Calu3 (cell line): ENCODE measurements at regions not wholly inside any gene's neighbourhood (a gene's known extent, or its start where the extent isn't known, plus 50 kb on each side); places are given as distances from the start of the nearest gene placed in this dataset.

Experiments
- BruUV-seq: library from RNA; stranded (reverse); fragments of 400-500 nt; replicated peaks from 2 replicates; lab custom pipeline; 2021; lab: Mats Ljungman, UMichigan
- CTCF ChIA-PET: fragments of 300-600 bp; sonication (Branson Sonifier 250); formaldehyde crosslinking; loops from one replicate; lab custom pipeline; 2022; ENCODE audit warnings: antibody characterized with exemption; lab: Charles Lee
- DNase-seq: peaks from one replicate; pipeline ENCODE4 v3.0.0; 2022
- H3K27ac Mint-ChIP-seq: one replicate; pipeline ENCODE4 v1.8.0; 2022; ENCODE audit warnings: mixed read lengths; ENCODE audit not compliant: unreplicated experiment
- H3K27me3 Mint-ChIP-seq: one replicate; pipeline ENCODE4 v1.8.0; 2022; ENCODE audit warnings: mixed read lengths; ENCODE audit not compliant: unreplicated experiment
- H3K36me3 Mint-ChIP-seq: one replicate; pipeline ENCODE4 v1.8.0; 2022; ENCODE audit warnings: mild to moderate bottlenecking, moderate library complexity, mixed read lengths; ENCODE audit not compliant: insufficient read depth, unreplicated experiment
- H3K4me1 Mint-ChIP-seq: one replicate; pipeline ENCODE4 v1.8.0; 2022; ENCODE audit warnings: mild to moderate bottlenecking, low read depth, mixed read lengths; ENCODE audit not compliant: unreplicated experiment
- H3K4me3 Mint-ChIP-seq: one replicate; pipeline ENCODE4 v1.8.0; 2022; ENCODE audit warnings: mild to moderate bottlenecking, low read depth, moderate library complexity, mixed read lengths; ENCODE audit not compliant: unreplicated experiment
- H3K9me3 Mint-ChIP-seq: one replicate; pipeline ENCODE4 v1.8.0; 2022; ENCODE audit warnings: low read depth, mixed read lengths; ENCODE audit not compliant: unreplicated experiment
- CTCF ChIP-seq: fragments of 200-600 bp; IDR thresholded peaks from one replicate; pipeline ENCODE4 v1.8.0; 2022; ENCODE audit warnings: antibody characterized with exemption; ENCODE audit not compliant: unreplicated experiment
- intact Hi-C: fragments of 100-400 bp; cut with micrococcal nuclease; formaldehyde crosslinking; loops from one replicate; pipeline ENCODE4 v1.10.0; 2022; ENCODE audit not compliant: unreplicated experiment

DNA sequence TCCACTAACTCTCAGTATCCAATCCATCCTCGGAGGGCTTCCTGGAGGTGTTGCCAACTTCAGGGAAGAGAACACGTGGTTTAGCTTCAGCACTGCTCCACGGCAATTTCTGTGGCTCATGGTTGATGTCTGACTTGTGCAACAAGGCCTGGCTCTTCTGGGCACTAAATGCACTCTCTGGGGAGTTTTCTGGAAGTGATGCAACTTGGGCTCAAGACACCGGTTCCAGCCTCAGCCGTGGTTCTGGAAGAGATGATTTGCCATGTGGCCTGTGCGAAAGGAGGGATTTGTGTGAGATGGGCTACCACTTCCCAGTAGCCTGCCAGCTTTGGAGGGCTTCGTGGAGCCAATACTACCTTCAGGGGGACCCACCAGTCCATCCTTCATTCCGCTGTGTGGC, 118.6 kb upstream of the RTL1 start:
- no peaks in the 10 kb centered on the region for H3K36me3 Mint-ChIP-seq
- H3K4me3 Mint-ChIP-seq, result no peak overlapping the region
- no peaks in the 10 kb centered on the region for H3K9me3 Mint-ChIP-seq
- CTCF ChIA-PET, result interaction anchor here (0.6 kb wide), 1 partner anchor 28 kb away, joined by 4 read pairs; no protein-coding TSS in a partner anchor
- no peaks in the 10 kb centered on the region for H3K27me3 Mint-ChIP-seq
- no peak for TF ChIP-seq CTCF
- no peaks in the 10 kb centered on the region for H3K4me1 Mint-ChIP-seq
- no TSS peak for BruUV-seq
- intact Hi-C loops, result no loop called here
- no peak overlapping the region for H3K27ac Mint-ChIP-seq
- no peak for DNase-seq

DNA sequence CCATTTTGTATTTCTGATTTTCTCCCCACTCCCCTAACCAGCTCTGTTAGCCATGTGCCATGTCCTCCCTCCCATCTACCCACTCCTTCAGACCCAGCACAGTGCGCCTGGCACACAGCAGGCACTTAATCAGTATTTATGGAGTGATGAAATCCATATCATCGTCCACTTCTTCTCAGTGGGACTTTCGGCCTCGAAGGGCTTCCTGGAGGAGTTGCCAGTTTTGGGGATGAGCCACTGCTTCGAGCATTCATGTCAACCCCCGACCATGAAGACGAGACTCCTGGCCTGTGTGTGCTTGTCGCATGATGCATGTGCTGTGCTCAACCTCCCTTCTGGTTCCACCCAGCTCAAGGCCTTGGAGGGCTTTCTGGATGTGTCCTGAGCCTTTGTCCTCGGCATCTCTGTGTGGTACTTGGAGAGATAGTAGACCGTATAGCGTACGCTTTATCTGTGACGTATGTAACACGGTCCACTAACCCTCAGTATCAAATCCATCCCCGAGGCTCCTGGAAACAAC, 119.5 kb upstream of the RTL1 start:
- Mint-ChIP-seq H3K4me1 (no peaks in the 10 kb centered on the region), H3K27me3 (no peaks in the 10 kb centered on the region), H3K27ac (no peak overlapping the region), H3K36me3 (no peaks in the 10 kb centered on the region), H3K4me3 (no peak overlapping the region), H3K9me3 (no peaks in the 10 kb centered on the region)
- BruUV-seq, result no TSS peak
- CTCF ChIA-PET, result no interaction called here
- intact Hi-C loops, result no loop called here
- no peak for TF ChIP-seq CTCF
- no peak for DNase-seq

DNA sequence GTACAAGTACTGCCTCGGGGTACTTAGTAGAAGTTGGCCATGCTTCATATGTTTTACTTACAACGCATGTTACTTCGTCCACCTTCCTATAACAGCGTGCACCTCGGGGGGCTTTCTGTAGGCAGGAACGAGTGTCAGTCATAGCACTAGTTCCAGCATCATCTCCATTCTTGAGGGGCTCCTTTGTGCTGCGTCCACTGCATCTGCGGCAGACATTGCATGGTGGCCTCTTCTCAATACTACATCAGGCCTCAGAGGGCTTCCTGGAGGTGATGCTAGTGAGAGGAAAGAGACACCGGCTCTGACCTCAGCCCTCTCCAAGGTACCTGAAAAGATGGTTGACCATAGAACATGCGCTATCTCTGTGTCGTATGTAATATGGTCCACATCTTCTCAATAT, 121.2 kb upstream of the RTL1 start:
- no peak for TF ChIP-seq CTCF

DNA sequence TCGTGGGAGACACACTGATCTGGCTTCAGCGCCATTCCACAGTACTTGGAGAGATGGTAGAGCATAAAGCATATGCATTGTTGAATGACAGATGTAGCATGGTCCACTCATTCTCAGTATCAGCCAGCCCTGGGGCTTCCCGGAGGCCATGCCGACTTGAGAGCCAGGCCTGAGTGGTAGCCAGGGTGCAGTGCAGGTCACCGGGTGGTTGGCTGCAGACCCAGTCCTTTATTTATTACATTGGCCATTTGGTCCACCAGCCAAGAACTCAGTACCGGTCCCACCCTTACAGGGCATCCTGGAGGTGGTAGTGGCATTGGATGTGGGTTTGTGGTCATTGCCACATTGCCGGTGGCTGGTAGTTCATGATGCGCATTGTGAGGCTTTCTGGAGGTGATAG, 121.6 kb upstream of the RTL1 start:
- H3K27me3 Mint-ChIP-seq, result no peaks in the 10 kb centered on the region
- H3K4me3 Mint-ChIP-seq, result no peak overlapping the region
- no peak overlapping the region for H3K27ac Mint-ChIP-seq
- H3K9me3 Mint-ChIP-seq, result no peaks in the 10 kb centered on the region
- no peaks in the 10 kb centered on the region for H3K36me3 Mint-ChIP-seq
- no peaks in the 10 kb centered on the region for H3K4me1 Mint-ChIP-seq
- no peak for DNase-seq
- TF ChIP-seq CTCF, result no peak
- intact Hi-C loops, result no loop called here
- BruUV-seq, result no TSS peak
- CTCF ChIA-PET, result no interaction called here

More for the DNA sequence above, 121.2 kb upstream of the RTL1 start:
- intact Hi-C loops, result no loop called here
- Mint-ChIP-seq H3K9me3 (no peaks in the 10 kb centered on the region), H3K4me3 (no peak overlapping the region), H3K27me3 (no peaks in the 10 kb centered on the region), H3K36me3 (no peaks in the 10 kb centered on the region), H3K27ac (no peak overlapping the region), H3K4me1 (no peaks in the 10 kb centered on the region)
- no peak for DNase-seq
- CTCF ChIA-PET, result no interaction called here
- BruUV-seq, result no TSS peak
